ENCODE measurements at regions not wholly inside any gene's neighbourhood (a gene's known extent, or its start where the extent isn't known, plus 50 kb on each side); places are given as distances from the start of the nearest gene placed in this dataset.
"Not testable (repeated sequence)": the region's sequence is repeated elsewhere in the genome, so short reads cannot be mapped to it uniquely, and the experiment has no call there.

- DNase-seq (no peak), ATAC-seq (no peak)
- H3K9me3 Mint-ChIP-seq: peaks cover 17% of the 10 kb centered on the region
- peaks cover 12% of the 10 kb centered on the region for H3K27me3 Mint-ChIP-seq (ENCODE audit: low read depth)
- no peaks in the 10 kb centered on the region for H3K4me1 Mint-ChIP-seq (ENCODE audit: low read depth)
- H3K36me3 Mint-ChIP-seq (ENCODE audit: insufficient read depth): no peaks in the 10 kb centered on the region
- H3K4me3 Mint-ChIP-seq: no peak overlapping the region
Measured at GRCh38 chr6:159572439-159573110, 120.5 kb downstream of the SOD2 start.

- Mint-ChIP-seq H3K4me1 (ENCODE audit: low read depth) (no peaks in the 10 kb centered on the region), H3K9me3 (peaks cover 7% of the 10 kb centered on the region), H3K27me3 (ENCODE audit: low read depth) (peaks cover 16% of the 10 kb centered on the region), H3K36me3 (ENCODE audit: insufficient read depth) (no peaks in the 10 kb centered on the region), H3K4me3 (no peak overlapping the region)
- DNase-seq: no peak
- no peak for ATAC-seq
Measured at GRCh38 chr6:159565181-159565710, 127.8 kb downstream of the SOD2 start.

- Mint-ChIP-seq H3K4me1 (ENCODE audit: low read depth) (no peaks in the 10 kb centered on the region), H3K4me3 (no peak overlapping the region), H3K36me3 (ENCODE audit: insufficient read depth) (no peaks in the 10 kb centered on the region), H3K9me3 (peaks cover 7% of the 10 kb centered on the region), H3K27me3 (ENCODE audit: low read depth) (peaks cover 16% of the 10 kb centered on the region)
- DNase-seq: no peak
- no peak for ATAC-seq
Measured at GRCh38 chr6:159564456-159564855, 128.6 kb downstream of the SOD2 start.

GRCh38 chr6:159557031-159557430, 136.0 kb downstream of the SOD2 start:
- H3K4me1 Mint-ChIP-seq (ENCODE audit: low read depth): no peaks in the 10 kb centered on the region
- H3K36me3 Mint-ChIP-seq (ENCODE audit: insufficient read depth): no peaks in the 10 kb centered on the region
- H3K9me3 Mint-ChIP-seq: peaks cover 6% of the 10 kb centered on the region
- DNase-seq (no peak), ATAC-seq (no peak)
- H3K27me3 Mint-ChIP-seq (ENCODE audit: low read depth): peaks cover 25% of the 10 kb centered on the region
- no peak overlapping the region for H3K4me3 Mint-ChIP-seq

- DNase-seq (no peak), ATAC-seq (no peak)
- Mint-ChIP-seq H3K4me1 (ENCODE audit: low read depth) (no peaks in the 10 kb centered on the region), H3K36me3 (ENCODE audit: insufficient read depth) (no peaks in the 10 kb centered on the region), H3K9me3 (peaks cover 14% of the 10 kb centered on the region), H3K27me3 (ENCODE audit: low read depth) (peaks cover 13% of the 10 kb centered on the region), H3K4me3 (no peak overlapping the region)
Measured at GRCh38 chr6:159555082-159555875, 137.8 kb downstream of the SOD2 start.

GRCh38 chr6:159541296-159541695, 151.7 kb downstream of the SOD2 start:
- DNase-seq (no peak), ATAC-seq (no peak)
- H3K36me3 Mint-ChIP-seq (ENCODE audit: insufficient read depth): no peaks in the 10 kb centered on the region
- peaks cover 8% of the 10 kb centered on the region for H3K27me3 Mint-ChIP-seq (ENCODE audit: low read depth)
- no peaks in the 10 kb centered on the region for H3K9me3 Mint-ChIP-seq
- no peak overlapping the region for H3K4me3 Mint-ChIP-seq
- no peaks in the 10 kb centered on the region for H3K4me1 Mint-ChIP-seq (ENCODE audit: low read depth)

GRCh38 chr6:159540883-159541282, 152.2 kb downstream of the SOD2 start:
- ATAC-seq (no peak), DNase-seq (no peak)
- Mint-ChIP-seq H3K9me3 (no peaks in the 10 kb centered on the region), H3K27me3 (ENCODE audit: low read depth) (peaks cover 9% of the 10 kb centered on the region), H3K4me1 (ENCODE audit: low read depth) (no peaks in the 10 kb centered on the region), H3K36me3 (ENCODE audit: insufficient read depth) (no peaks in the 10 kb centered on the region), H3K4me3 (no peak overlapping the region)

- no peaks in the 10 kb centered on the region for H3K9me3 Mint-ChIP-seq
- ATAC-seq (no peak), DNase-seq (no peak)
- H3K4me3 Mint-ChIP-seq: no peak overlapping the region
- H3K4me1 Mint-ChIP-seq (ENCODE audit: low read depth): no peaks in the 10 kb centered on the region
- peaks cover 11% of the 10 kb centered on the region for H3K27me3 Mint-ChIP-seq (ENCODE audit: low read depth)
- H3K36me3 Mint-ChIP-seq (ENCODE audit: insufficient read depth): no peaks in the 10 kb centered on the region
Measured at GRCh38 chr6:159540152-159540551, 152.9 kb downstream of the SOD2 start.

GRCh38 chr6:159538031-159538430, 155.0 kb downstream of the SOD2 start:
- not testable (repeated sequence) for DNase-seq; H3K4me3 Mint-ChIP-seq; H3K9me3 Mint-ChIP-seq; H3K4me1 Mint-ChIP-seq (ENCODE audit: low read depth); ATAC-seq; H3K36me3 Mint-ChIP-seq (ENCODE audit: insufficient read depth)
- peaks cover 11% of the 10 kb centered on the region for H3K27me3 Mint-ChIP-seq (ENCODE audit: low read depth)

- no peaks in the 10 kb centered on the region for H3K9me3 Mint-ChIP-seq
- H3K4me1 Mint-ChIP-seq (ENCODE audit: low read depth): no peaks in the 10 kb centered on the region
- H3K4me3 Mint-ChIP-seq: no peak overlapping the region
- DNase-seq: no peak
- peaks cover 11% of the 10 kb centered on the region for H3K27me3 Mint-ChIP-seq (ENCODE audit: low read depth)
- ATAC-seq: no peak
- H3K36me3 Mint-ChIP-seq (ENCODE audit: insufficient read depth): no peaks in the 10 kb centered on the region
Measured at GRCh38 chr6:159535656-159536350, 157.2 kb downstream of the SOD2 start.

GRCh38 chr6:159533568-159533967, 159.5 kb downstream of the SOD2 start:
- Mint-ChIP-seq H3K27me3 (ENCODE audit: low read depth) (peaks cover 9% of the 10 kb centered on the region), H3K4me3 (no peak overlapping the region), H3K9me3 (no peaks in the 10 kb centered on the region), H3K4me1 (ENCODE audit: low read depth) (no peaks in the 10 kb centered on the region), H3K36me3 (ENCODE audit: insufficient read depth) (no peaks in the 10 kb centered on the region)
- ATAC-seq (no peak), DNase-seq (no peak)

GRCh38 chr6:159533016-159533415, 160.0 kb downstream of the SOD2 start:
- Mint-ChIP-seq H3K9me3 (no peaks in the 10 kb centered on the region), H3K4me3 (no peak overlapping the region)
- no peak for DNase-seq

GRCh38 chr6:159532155-159532554, 160.9 kb downstream of the SOD2 start:
- Mint-ChIP-seq H3K9me3 (no peaks in the 10 kb centered on the region), H3K4me3 (no peak overlapping the region), H3K27me3 (ENCODE audit: low read depth) (peaks cover 15% of the 10 kb centered on the region), H3K4me1 (ENCODE audit: low read depth) (no peaks in the 10 kb centered on the region), H3K36me3 (ENCODE audit: insufficient read depth) (no peaks in the 10 kb centered on the region)
- ATAC-seq (no peak), DNase-seq (no peak)

More at GRCh38 chr6:159533016-159533415, 160.0 kb downstream of the SOD2 start:
- Mint-ChIP-seq H3K4me1 (ENCODE audit: low read depth) (no peaks in the 10 kb centered on the region), H3K36me3 (ENCODE audit: insufficient read depth) (no peaks in the 10 kb centered on the region), H3K27me3 (ENCODE audit: low read depth) (peaks cover 9% of the 10 kb centered on the region)
- ATAC-seq: no peak

GRCh38 chr6:159529934-159530333, 163.1 kb downstream of the SOD2 start:
- peaks cover 15% of the 10 kb centered on the region for H3K27me3 Mint-ChIP-seq (ENCODE audit: low read depth)
- no peaks in the 10 kb centered on the region for H3K36me3 Mint-ChIP-seq (ENCODE audit: insufficient read depth)
- H3K4me3 Mint-ChIP-seq: no peak overlapping the region
- H3K9me3 Mint-ChIP-seq: no peaks in the 10 kb centered on the region
- no peak for ATAC-seq
- H3K4me1 Mint-ChIP-seq (ENCODE audit: low read depth): no peaks in the 10 kb centered on the region
- no peak for DNase-seq

All from activated T-cell treated with anti-CD3 and anti-CD28 coated beads, Interleukin-2, amount 50 U/mL, for 4 hours (primary cell).